ENCODE measurements at regions not wholly inside any gene's neighbourhood (a gene's known extent, or its start where the extent isn't known, plus 50 kb on each side); places are given as distances from the start of the nearest gene placed in this dataset.

DNA sequence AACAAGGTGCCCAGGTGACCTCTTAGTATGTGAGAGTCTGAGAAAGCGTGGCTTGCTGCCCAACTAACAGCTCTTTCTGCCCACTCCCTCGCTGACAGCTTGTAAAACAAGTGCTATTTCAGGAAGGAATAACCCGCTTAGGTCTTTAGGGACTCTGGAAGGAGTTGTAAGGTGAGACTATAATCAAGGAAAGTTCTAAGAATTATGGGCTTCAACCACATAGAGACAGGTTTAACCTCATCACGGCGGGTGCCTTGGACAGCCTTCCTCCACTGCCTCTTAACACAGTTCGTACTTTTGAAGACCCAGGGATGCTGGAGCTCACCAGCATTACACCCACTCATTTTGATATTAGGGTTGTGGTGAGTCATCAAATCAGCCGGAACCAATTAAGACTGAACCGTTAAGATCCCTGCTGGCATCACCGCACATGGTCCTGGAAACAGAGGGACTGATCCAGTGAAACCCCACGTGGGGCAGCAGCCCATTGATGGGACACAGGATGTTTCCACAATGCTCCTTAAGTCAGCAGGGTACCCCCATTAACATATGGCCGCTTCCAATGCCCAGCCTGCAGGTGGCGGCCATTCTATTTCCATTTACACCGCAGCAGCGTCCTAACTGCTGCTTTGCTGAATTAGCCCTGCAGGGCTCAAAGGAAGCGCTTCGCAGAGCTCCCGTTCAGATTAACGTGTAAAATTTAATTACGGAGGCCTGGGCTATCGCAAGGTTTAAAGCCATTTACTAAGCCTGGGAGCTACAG is 176.6 kb upstream of the SDK2 start:
- DNase-seq = no peak

DNA sequence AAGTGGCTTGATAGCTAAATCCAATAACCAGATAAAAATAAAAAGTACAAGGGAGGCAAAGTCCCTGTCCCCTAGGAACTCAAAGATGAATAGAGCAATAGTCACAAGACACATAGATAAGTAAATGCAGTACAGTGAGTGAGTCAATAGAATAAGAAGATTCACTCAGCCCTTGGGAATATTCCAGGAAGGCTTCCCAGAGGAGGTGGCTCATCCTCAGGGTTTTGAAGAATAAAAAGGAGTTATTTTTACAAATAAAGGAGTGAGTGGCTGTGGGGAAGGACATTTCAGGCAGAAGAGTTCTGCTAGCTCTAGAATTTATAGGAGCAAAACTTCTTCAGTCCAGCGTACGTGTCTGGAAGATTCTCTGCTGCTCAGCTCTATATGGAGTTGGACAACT is 177.4 kb upstream of the SDK2 start:
- DNase-seq = no peak

DNA sequence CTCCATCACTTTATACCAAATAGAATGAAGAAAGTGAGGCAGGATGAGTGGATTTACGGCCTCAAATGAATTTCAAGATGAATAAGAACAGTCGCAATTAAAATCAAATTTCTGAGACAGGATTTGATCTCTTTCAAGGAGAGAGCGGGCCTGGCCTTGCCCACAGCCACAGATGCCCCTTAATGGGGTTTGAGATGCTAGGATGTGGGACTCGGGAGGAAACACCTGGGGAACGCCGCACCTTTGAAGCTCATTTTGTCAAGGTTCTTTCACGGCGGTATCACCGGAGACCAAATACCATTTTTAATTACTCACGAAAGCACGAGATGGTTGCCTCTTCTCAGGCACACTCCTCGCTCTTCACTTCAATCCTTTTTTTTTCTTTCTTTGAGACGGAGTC is 178.1 kb upstream of the SDK2 start:
- DNase-seq = no peak

DNA sequence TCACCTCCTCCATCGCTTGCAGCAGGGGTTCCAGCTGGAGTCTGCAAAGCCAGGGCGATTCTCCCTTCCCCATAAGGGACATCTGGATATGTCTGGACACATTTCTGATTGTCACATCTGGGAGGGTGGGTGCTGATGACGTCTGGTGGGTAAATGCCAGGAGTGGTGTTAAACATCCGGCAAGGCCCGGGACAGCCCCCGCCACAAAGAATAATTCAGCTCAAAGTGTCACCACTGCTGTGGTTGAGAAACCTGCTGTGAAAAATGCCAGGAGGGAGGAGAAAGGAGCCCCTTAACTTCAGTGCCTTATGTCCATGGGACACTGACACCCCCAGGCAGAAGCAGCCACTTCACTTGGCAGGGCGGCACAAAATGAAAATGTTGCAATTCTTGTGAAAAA is 179.4 kb upstream of the SDK2 start:
- no peak for DNase-seq

DNA sequence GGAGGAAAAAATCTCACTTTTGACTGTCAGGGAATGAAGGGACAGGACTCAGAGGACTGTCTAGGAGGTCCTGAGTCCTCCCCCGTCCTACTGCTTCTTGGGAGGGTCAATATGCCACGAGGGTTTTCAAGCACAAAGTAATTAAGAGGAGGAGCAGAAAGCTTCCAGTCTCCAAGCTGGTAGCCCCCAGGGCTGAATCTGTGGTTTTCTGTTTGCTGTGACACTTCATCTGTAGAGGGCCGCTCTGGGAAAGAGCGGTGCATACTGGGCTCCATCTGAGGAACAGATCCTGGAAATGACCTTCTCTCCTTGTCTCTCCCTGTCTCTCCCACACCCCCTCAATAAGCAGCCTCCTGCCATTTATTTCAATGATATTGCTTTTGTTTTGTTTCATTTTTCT is 180.1 kb upstream of the SDK2 start:
- no peak for DNase-seq

DNA sequence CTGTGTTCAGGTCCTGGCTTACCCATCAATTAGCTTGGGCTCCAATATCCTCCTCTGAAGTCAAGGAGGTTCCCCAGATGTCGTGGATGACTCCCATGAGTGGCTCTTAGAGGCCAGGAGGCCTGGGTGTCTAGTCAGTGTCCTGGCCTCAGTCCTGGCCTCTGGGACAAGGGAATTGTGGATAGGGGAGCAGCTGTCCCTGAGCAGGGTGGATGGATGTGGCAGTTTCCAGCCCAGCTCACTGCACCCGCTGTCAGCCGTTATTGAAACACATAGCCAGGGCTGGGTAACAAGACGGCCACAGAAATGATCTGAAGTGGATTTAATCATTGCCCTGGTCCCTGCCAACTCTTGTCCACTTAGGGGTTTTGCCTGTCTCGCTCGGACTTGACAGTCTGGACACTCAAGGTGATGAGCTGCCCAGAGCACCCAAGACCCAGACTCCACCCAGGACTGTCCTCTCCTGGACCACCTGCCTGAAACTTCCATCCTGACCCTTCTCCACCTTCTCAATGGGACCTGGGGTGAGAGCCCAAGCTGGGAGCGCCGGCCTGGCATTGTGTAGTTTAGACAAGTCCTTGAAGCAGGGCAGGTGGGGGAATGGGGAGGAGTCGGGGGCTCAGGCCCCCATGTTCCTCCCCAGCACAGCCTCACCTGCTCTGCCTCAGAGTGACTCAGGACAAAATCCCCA is 182.1 kb upstream of the SDK2 start:
- no peak for DNase-seq

DNA sequence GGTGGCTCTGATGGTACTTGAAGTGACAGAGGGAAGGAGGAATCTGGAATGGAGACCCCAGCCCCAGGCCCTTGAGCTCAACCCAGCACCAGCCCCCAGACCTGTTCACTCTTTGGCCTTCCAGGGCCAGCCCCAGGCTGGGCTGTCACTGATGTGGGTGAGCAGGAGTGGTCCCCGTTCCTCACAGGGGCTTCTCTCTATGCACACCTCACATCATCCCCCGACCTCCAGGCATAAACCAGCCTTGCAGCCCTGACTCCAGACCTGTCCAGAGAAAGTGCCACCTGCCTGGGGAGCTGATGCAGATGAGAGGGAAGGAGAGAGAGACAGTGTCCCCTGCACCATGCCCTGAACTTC is 182.6 kb upstream of the SDK2 start:
- DNase-seq = no peak

DNA sequence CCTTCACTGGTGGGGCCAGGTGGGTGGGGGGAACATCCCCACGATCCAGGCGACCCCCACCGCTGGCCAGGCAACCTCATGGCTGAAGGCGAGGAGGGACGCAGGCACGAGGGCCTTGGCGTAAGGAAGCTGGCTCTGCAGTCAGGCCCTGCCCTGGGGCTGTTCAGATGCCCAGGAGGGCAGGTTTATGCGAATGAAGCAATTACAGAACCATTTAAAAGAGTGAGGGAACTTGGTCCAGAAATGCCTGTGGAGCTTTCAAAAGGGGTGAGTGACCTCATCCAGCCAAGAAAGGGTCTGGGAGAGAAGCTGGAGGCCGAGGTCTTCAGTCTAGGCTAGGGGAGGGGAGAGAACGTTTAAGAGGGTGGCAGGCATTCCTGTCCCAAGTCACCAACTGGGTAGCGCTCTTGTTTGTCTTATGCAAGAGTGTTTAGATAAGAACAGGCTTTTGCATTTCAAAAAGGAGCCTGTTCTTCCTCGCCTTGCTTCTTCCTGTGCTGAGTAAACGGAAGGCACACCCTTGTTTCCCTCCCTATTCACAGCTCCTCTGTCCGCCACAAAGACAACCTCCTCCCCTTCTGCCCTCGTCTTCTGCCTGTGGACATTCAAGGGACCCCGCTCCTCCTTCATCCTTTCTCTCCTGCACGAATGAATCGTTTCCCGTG is 183.5 kb upstream of the SDK2 start:
- peak; percentile 32 for DNase-seq

DNA sequence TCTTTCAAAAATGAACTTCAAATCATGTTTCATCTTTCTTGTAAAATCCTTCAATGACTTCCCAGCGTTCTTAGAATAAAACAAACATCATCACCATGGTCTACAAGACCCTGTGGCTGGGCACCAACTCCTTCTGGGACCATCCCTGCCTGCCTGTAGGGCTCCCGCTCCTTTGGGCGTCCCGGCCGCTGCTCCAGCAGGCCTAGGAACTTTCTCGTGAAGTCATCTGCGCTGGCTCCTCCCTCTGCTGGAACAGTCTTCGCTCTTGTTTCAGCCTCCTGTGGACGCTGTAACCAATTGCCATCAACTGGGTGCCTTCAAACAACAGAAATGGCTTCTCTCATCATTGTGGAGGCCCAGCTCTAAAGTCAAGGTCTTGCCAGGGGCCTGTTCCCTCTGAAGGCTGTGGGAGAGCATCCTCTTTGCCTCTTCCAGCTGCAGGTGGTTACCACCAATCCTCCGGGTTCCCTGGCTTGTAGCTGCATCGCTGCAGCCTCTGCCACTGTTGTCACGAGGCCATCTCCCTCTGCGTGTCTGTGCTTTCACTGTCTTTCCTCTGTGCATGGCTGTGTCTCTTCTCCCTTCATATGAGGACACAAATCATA is 185.5 kb upstream of the SDK2 start:
- DNase-seq = no peak

DNA sequence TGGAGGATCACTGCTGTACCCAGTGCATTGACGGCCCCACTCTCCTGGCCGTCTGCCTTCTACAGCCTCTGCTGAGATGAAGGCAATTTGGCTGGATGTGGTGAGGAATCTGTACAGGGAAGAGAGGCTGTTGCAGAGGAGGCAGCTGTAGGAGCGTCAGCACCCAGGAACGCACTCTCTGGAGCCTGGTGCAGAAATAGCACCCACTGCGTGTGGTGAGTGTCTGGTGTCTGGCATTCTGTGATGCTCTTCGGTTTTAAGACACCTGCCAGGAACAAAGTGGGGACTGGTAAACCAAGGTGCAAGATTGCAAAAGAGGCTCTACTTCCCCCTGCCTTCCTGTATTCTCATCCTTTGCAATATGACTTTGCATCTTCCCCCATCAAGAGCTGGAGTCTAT is 187.5 kb upstream of the SDK2 start:
- DNase-seq = no peak

DNA sequence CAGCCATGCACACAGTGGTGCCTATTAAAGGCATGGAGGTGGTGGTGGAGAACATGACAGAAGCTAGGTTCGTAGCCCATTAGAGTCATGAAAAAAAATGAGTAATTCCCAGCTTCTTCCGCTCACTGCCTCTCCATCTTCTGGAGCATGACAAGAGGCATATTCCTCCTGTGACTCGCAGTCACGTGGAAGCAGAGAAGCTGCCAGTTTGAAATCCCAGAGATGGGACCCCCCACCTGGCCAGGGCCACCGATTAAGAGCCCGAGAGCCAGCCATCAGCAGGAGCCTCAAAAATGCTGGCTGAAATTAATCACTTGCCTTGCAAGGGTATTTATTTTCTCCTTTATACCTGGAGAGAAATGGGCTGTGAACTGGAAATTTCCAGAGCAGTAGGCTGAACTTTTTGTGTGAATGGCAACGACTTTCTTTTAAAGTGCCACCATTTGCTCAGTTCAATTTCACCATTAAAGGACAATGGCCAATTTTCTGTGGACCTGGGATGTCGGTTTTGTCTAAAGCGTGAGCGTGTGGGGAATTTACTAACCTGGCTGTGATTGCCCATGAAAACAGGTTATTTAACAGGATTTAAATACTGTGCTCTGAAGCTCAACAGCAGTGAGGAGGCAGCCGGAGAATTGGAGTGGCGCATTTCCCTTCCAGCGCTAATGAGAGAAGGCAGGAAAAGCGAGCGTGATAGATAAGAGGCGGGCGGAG is 189.7 kb upstream of the SDK2 start:
- DNase-seq = no peak

DNA sequence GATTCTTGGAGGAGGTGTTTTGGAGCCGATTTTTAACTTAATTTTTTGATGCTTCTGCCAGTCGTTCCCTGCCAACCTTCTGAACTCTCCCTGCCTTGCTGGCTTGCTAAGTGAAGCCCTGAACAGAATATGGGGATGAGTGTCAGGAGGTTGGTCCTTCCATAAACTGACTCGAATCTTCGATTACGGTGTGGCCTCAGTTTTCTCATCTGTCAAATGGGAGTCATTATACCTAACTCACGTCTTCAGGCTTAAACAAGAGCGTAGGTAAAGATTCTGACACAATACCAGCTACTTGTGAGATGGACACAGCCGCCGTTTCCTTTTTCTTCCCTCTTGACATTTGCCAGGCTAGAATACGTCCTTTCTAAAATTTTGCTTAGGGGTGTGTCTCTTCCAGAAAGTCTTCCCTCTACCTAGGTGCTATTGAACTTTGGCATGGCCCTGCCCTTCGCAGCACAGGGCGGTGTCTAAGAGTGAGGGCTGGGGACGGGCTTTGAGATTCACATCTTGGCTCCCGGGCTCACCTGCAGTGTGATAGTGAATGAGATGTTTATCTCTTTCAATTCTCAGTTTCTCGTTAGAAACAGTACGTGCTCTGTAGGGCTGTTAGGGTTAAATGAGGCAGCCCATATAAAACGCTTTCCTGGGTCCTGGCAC is 190.6 kb upstream of the SDK2 start:
- no peak for DNase-seq

DNA sequence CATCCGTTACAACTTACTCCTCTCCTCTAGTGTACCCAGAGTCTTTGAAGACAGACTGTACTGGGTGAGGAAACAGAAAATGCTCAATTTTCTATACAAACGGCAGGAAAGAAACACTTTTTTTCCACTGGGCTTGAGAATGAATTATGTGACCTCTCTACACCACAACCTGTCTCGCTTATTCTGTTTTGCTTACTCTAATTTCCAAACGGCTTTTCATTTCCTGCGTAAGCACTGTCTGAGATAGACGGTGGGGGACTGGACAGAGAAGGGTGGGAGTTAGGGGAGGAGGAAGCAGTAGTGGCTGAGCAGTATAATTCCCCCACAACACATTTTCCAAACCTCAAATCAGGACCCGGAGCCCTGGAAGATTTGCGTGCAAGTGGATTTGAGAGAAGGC is 191.4 kb upstream of the SDK2 start:
- DNase-seq = no peak

DNA sequence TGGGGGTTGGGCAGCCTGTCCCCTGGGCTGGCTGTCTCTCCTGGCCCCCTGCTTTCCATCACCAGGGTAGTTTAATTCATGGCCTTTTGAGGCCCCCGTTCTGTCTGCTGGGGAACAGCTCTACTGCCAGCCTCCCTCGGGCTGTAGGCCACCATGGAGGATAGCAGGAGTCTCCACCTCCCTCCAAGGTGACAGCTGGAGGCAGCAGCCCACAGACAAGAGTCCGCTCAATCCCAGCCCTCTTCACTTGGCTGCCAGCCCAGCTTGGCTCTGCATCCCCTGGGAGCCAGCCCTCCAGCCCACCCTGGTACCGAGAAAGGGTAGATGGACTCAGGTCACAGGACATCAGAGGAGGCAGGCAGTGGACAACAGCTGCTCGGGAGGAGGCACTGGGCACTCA is 194.6 kb upstream of the SDK2 start:
- DNase-seq = no peak

DNA sequence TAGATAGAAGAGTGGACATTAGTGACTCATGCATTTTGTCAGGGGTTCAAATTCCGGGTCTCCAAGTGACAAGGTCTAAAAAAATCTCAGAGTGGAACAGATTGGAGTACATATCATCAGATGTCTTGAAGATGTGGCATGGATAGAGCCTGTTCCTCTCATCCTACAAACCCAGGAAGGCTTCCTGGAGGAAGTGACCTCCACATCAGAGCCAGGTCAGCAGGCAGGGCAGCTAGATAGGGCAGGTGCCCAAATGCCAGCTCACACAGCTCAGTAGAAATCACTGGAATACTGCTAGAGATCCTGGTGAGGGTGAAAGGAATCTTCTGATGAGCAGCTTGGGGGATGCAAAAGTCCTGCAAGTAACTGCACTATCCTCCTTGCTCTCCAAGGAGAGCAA is 196.6 kb upstream of the SDK2 start:
- DNase-seq = no peak

DNA sequence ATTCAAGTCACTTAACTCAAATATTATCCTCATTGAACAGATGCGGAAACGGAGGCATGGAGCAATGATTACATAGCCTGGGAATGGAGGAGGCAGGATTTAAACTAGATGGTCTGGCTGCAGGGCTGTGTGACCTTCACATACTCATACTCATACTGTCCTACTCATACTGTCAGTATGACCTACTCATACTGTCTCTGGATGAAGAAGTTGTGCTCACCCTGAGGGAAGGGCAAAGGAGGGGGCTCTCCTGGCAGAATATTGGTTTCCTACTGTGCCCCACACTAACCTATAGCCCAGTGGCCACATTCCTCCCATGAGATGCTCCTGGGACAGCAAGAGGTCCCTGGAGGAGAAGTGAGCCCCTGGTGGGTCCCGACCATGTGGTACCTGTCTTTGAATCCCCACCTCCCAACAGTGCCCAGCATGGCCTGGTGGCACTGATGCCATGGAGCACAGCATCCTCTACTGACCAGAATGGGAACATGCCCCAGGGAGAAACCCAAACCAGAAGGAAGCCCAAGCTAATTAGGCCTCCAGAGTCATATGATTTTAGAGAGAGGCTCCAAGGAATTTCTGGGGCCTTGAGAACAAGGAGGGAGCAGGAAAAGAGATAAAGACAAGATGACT is 197.3 kb upstream of the SDK2 start:
- peak; percentile 36 for DNase-seq

DNA sequence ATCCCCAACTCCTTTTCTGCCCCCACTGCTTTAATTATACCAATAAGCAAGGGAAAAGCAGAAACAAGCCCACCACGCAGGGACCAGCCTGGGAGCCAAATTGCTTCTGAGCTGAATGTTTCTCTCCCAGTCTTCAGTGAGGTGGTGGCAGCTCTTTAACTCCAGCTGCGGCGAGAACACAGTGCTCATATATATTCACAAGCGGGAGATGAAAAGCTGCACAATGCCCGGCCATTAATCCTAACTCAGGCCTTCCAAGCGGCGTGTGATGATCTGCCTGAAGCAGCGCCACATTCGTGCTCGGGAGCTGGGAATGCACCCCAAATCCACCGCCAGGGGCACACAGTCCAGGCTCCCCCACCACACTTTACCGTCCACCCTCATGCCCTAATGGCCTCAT is 203.7 kb upstream of the SDK2 start:
- DNase-seq = no peak

DNA sequence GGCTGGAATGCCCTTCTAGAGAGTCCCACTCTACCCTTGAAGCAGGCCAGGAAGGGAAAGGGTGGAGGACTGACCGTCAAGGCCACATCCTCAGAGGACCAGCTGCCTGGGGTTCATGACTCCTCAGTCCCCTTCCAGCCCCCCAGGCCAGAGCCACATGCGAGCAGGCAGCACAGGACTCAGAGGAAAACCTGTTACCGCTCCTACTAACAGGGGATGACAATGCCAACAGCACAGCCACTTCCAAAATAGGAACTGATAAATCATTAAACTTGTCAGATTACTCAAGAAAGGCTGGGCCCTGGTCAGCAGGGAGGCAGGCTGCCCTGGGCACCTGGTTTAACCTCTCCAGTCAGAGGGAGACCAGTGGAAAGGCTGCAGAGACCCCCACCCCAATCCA is 206.2 kb upstream of the SDK2 start:
- DNase-seq = no peak

DNA sequence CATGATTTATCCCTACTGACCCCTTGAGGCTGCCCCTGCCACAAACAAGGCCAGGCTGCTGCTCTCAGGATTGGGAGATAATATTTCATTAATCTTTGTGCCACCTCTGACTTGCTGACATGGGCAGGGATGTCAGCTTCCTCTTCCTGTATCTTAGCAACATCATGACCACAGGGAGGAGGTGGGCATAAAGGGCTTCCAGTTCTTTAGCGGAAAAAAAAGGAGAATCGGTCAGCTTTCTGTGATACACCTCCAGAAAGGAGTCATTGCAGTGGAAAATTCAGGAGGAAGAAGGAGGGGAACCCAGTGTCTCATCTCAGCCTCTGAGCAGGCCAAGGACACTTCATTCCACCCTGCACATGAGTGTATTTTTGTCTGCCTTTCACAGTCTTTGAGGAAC is 206.8 kb upstream of the SDK2 start:
- DNase-seq = no peak

DNA sequence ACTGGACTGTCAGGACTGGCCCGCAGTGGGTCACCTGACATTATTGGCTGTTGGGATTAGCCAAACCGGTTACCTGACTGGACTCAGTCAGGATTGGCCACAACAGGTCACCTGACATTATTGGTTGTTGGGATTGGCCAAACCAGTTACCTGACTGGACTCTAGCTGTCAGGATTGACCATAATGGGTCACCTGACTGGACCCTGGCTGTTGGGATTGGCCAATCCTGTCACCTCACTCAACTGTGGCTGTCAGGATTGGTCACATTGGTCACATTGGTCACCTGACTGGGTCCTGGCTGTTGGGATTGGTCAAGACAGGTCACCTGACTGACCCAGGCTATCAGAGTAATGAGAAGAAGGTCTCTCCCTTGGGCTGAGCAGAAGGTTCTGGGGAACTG is 207.7 kb upstream of the SDK2 start:
- DNase-seq = no peak

DNA sequence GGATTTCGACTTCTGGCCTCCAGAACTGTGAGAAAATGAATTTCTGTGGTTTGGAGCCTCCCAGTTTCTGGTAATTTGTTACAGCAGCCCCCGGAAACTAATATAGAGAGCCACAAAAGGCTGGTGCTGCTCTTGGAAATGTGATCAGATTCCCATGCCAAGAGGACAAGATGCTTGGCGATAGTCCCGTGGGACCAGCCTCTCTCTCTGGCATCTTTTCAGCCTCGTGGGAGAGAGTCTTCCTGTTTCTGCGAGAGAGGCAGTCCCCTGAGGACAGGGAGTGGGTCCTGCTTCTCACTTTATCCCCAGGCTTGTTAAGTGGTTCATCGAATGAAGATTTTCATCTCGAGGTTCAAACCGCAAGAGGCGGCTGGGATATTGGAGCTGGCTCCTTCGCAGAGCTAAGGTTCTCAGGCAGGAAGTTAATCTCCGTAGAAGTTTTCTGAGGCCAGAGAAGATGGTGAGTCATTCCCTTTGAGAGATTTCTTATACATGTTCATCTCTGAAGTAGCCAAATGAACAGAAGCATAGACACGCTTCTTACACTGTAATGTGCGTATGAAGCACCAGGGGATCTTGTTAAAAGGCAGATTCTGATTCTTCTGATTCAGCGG is 211.6 kb upstream of the SDK2 start:
- DNase-seq = no peak

DNA sequence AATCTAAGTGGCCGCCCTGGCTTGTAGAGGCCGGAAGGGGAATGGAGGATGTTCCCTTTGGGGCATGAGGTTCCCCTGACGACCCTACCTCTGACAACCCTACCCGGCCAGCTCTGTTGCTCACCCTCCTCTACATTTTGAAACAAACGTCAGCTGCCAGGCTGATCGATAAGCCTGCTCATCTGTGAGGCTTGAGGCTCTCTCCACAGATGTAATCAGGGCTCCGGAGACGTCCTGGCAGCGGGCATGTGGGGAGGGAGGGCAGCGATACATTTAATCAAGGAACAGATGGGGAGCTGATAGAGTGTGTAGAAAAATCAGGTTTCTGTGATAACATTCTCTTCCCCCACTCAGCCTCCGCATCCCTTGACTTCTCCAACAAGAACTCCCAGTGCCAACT is 212.3 kb upstream of the SDK2 start:
- no peak for DNase-seq

All from activated T-cell treated with anti-CD3 and anti-CD28 coated beads, Interleukin-2, amount 50 U/mL, for 1 hour (primary cell).